Stomach smooth muscle (tissue), 2 donors: ENCODE measurements at regions not wholly inside any gene's neighbourhood (a gene's known extent, or its start where the extent isn't known, plus 50 kb on each side); places are given as distances from the start of the nearest gene placed in this dataset.

Experiments used
- H3K27ac ChIP-seq: one replicate; pipeline ENCODE4 v1.7.0; 2013; ENCODE audit warnings: mild to moderate bottlenecking, low read length, inconsistent platforms
- H3K27me3 ChIP-seq, 2 donors: one replicate each; pipeline ENCODE4 v1.7.0; 2013; ENCODE audit warnings: low read length in 2 of 2; ENCODE audit not compliant: insufficient read depth in 2 of 2, control insufficient read depth in 1 of 2
- H3K36me3 ChIP-seq, 2 donors: one replicate each; pipeline ENCODE4 v1.7.0; 2013; ENCODE audit warnings: low read length in 2 of 2; ENCODE audit not compliant: control insufficient read depth in 2 of 2, insufficient read depth in 2 of 2
- H3K4me1 ChIP-seq: one replicate; pipeline ENCODE4 v1.7.0; 2013; ENCODE audit warnings: low read length; ENCODE audit not compliant: control insufficient read depth, insufficient read depth
- H3K4me3 ChIP-seq, 2 donors: one replicate each; pipeline ENCODE4 v1.7.0; 2013; ENCODE audit warnings: low read length in 2 of 2
- H3K9ac ChIP-seq, 2 donors: one replicate each; pipeline ENCODE4 v1.7.0; 2013; ENCODE audit warnings: low read length in 2 of 2, mild to moderate bottlenecking in 1 of 2
- H3K9me3 ChIP-seq, 2 donors: one replicate each; pipeline ENCODE4 v1.7.0; 2013; ENCODE audit warnings: low read length in 2 of 2; ENCODE audit not compliant: control insufficient read depth in 2 of 2
- donor health status: healthy.
- donor health status: Pancreatic carcinoma.

GRCh38 chr11:81869351-81870065 is 864.2 kb downstream of the FAM181B start:
- H3K27ac ChIP-seq: no peak overlapping the region
- no peak overlapping the region for H3K4me3 ChIP-seq
- no peaks in the 10 kb centered on the region for H3K27me3 ChIP-seq
- no peaks in the 10 kb centered on the region for H3K36me3 ChIP-seq
- H3K9ac ChIP-seq: no peak overlapping the region
- no peaks in the 10 kb centered on the region for H3K9me3 ChIP-seq
- no peaks in the 10 kb centered on the region for H3K4me1 ChIP-seq

- Histone ChIP-seq H3K4me3 (no peak overlapping the region), H3K27me3 (no peaks in the 10 kb centered on the region), H3K36me3 (no peaks in the 10 kb centered on the region), H3K9ac (no peak overlapping the region), H3K9me3 (no peaks in the 10 kb centered on the region), H3K4me1 (no peaks in the 10 kb centered on the region), H3K27ac (no peak overlapping the region)
Measured at GRCh38 chr11:81866896-81867295, 866.8 kb downstream of the FAM181B start.

- Histone ChIP-seq H3K27ac (no peak overlapping the region), H3K9ac (no peak overlapping the region)
Measured at GRCh38 chr11:81857386-81857785, 876.3 kb downstream of the FAM181B start.

GRCh38 chr11:81853791-81854190 is 879.9 kb downstream of the FAM181B start:
- Histone ChIP-seq H3K9ac (no peak overlapping the region), H3K4me1 (no peaks in the 10 kb centered on the region), H3K27me3 (no peaks in the 10 kb centered on the region), H3K27ac (no peak overlapping the region), H3K4me3 (no peak overlapping the region), H3K36me3 (no peaks in the 10 kb centered on the region), H3K9me3 (no peaks in the 10 kb centered on the region)

More at GRCh38 chr11:81857386-81857785, 876.3 kb downstream of the FAM181B start:
- Histone ChIP-seq H3K4me3 (no peak overlapping the region), H3K36me3 (no peaks in the 10 kb centered on the region), H3K9me3 (no peaks in the 10 kb centered on the region), H3K4me1 (no peaks in the 10 kb centered on the region), H3K27me3 (no peaks in the 10 kb centered on the region)

GRCh38 chr11:81852896-81853295 is 880.8 kb downstream of the FAM181B start:
- H3K9ac ChIP-seq: no peak overlapping the region
- no peaks in the 10 kb centered on the region for H3K36me3 ChIP-seq
- no peak overlapping the region for H3K27ac ChIP-seq
- no peak overlapping the region for H3K4me3 ChIP-seq
- no peaks in the 10 kb centered on the region for H3K9me3 ChIP-seq
- H3K27me3 ChIP-seq: no peaks in the 10 kb centered on the region
- no peaks in the 10 kb centered on the region for H3K4me1 ChIP-seq

GRCh38 chr11:81840380-81840779 is 893.3 kb downstream of the FAM181B start:
- Histone ChIP-seq H3K9ac (no peak overlapping the region), H3K4me1 (no peaks in the 10 kb centered on the region), H3K27ac (no peak overlapping the region), H3K4me3 (no peak overlapping the region), H3K9me3 (no peaks in the 10 kb centered on the region), H3K36me3 (no peaks in the 10 kb centered on the region), H3K27me3 (no peaks in the 10 kb centered on the region)

- H3K27me3 ChIP-seq: no peaks in the 10 kb centered on the region
- no peaks in the 10 kb centered on the region for H3K36me3 ChIP-seq
- no peaks in the 10 kb centered on the region for H3K9me3 ChIP-seq
- H3K4me1 ChIP-seq: no peaks in the 10 kb centered on the region
- H3K4me3 ChIP-seq: no peak overlapping the region
- H3K27ac ChIP-seq: no peak overlapping the region
- H3K9ac ChIP-seq: no peak overlapping the region
Measured at GRCh38 chr11:81839976-81840375, 893.7 kb downstream of the FAM181B start.

GRCh38 chr11:81839016-81839415 is 894.6 kb downstream of the FAM181B start:
- Histone ChIP-seq H3K9me3 (no peaks in the 10 kb centered on the region), H3K27me3 (no peaks in the 10 kb centered on the region), H3K9ac (no peak overlapping the region), H3K4me1 (no peaks in the 10 kb centered on the region), H3K27ac (no peak overlapping the region), H3K4me3 (no peak overlapping the region), H3K36me3 (no peaks in the 10 kb centered on the region)

GRCh38 chr11:81829976-81830375 is 903.7 kb downstream of the FAM181B start:
- Histone ChIP-seq H3K4me3 (no peak overlapping the region), H3K9me3 (no peaks in the 10 kb centered on the region), H3K27ac (no peak overlapping the region), H3K4me1 (no peaks in the 10 kb centered on the region), H3K9ac (no peak overlapping the region), H3K36me3 (no peaks in the 10 kb centered on the region), H3K27me3 (no peaks in the 10 kb centered on the region)

GRCh38 chr11:81825346-81825745 is 908.3 kb downstream of the FAM181B start:
- Histone ChIP-seq H3K4me3 (no peak overlapping the region), H3K36me3 (no peaks in the 10 kb centered on the region), H3K9me3 (no peaks in the 10 kb centered on the region), H3K4me1 (no peaks in the 10 kb centered on the region), H3K9ac (no peak overlapping the region), H3K27me3 (no peaks in the 10 kb centered on the region), H3K27ac (no peak overlapping the region)

GRCh38 chr11:81819462-81819861 is 914.2 kb downstream of the FAM181B start:
- H3K4me1 ChIP-seq: no peaks in the 10 kb centered on the region
- no peak overlapping the region for H3K4me3 ChIP-seq
- no peaks in the 10 kb centered on the region for H3K27me3 ChIP-seq
- no peak overlapping the region for H3K9ac ChIP-seq
- no peak overlapping the region for H3K27ac ChIP-seq
- H3K9me3 ChIP-seq: no peaks in the 10 kb centered on the region
- H3K36me3 ChIP-seq: no peaks in the 10 kb centered on the region
